ENCODE measurements at regions not wholly inside any gene's neighbourhood (a gene's known extent, or its start where the extent isn't known, plus 50 kb on each side); places are given as distances from the start of the nearest gene placed in this dataset.

DNA sequence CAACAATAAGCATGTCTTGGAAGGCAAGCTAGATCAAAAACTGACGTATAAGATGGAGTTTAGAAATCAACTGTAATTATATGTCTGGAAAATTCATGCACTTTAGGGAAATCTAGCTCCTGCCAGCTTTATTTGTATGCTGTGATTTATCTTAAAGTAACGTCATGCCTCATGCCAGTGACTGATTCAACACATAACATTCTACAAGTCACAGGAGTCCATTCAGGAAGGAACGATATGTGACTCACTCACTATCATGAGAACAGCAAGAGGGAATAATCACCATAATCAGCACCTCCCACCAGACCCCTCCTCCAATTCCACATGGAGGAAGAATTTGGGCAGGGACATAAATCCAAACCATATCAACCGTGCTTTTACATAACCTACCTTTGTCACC is 682.4 kb upstream of the ADAMTS5 start:
- TF ChIP-seq, protein P1, sequence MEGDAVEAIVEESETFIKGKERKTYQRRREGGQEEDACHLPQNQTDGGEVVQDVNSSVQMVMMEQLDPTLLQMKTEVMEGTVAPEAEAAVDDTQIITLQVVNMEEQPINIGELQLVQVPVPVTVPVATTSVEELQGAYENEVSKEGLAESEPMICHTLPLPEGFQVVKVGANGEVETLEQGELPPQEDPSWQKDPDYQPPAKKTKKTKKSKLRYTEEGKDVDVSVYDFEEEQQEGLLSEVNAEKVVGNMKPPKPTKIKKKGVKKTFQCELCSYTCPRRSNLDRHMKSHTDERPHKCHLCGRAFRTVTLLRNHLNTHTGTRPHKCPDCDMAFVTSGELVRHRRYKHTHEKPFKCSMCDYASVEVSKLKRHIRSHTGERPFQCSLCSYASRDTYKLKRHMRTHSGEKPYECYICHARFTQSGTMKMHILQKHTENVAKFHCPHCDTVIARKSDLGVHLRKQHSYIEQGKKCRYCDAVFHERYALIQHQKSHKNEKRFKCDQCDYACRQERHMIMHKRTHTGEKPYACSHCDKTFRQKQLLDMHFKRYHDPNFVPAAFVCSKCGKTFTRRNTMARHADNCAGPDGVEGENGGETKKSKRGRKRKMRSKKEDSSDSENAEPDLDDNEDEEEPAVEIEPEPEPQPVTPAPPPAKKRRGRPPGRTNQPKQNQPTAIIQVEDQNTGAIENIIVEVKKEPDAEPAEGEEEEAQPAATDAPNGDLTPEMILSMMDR (IDR thresholded peaks at IDR 0.05) = no peak
- no peak for TF ChIP-seq POLR2A (IDR thresholded peaks at IDR 0.05)

Data from uterus (tissue), 2 donors.